ENCODE measurements at regions not wholly inside any gene's neighbourhood (a gene's known extent, or its start where the extent isn't known, plus 50 kb on each side); places are given as distances from the start of the nearest gene placed in this dataset.
"Not testable (repeated sequence)": the region's sequence is repeated elsewhere in the genome, so short reads cannot be mapped to it uniquely, and the experiment has no call there.

- Histone ChIP-seq H3K27me3 (ENCODE audit: control insufficient read depth, insufficient read depth, low read length) (peaks cover 9% of the 10 kb centered on the region), H3K9me3 (replicated peaks; ENCODE audit: control insufficient read depth, low read depth, low read length) (no peaks in the 10 kb centered on the region), H3K36me3 (ENCODE audit: control insufficient read depth, insufficient read depth, low read length) (no peaks in the 10 kb centered on the region), H3K4me1 (ENCODE audit: control insufficient read depth, insufficient read depth, low read length) (no peaks in the 10 kb centered on the region), H3K27ac (ENCODE audit: low read length) (no peak overlapping the region), H3K4me3 (ENCODE audit: low read length) (no peak overlapping the region)
- WGBS (ENCODE audit: insufficient coverage): 58% methylated on average over 9 of the region's 21 CpGs
- DNase-seq: no peak
Measured at GRCh38 chr6:167208819-167209576, 51.2 kb upstream of the GPR31 start.

- Histone ChIP-seq H3K9me3 (replicated peaks; ENCODE audit: control insufficient read depth, low read depth, low read length) (no peaks in the 10 kb centered on the region), H3K27me3 (ENCODE audit: control insufficient read depth, insufficient read depth, low read length) (peaks cover 9% of the 10 kb centered on the region)
Measured at GRCh38 chr6:167209577-167209975, 51.8 kb upstream of the GPR31 start.

GRCh38 chr6:167210375-167211294 is 52.9 kb upstream of the GPR31 start:
- DNase-seq: peak; percentile 51
- Histone ChIP-seq H3K9me3 (replicated peaks; ENCODE audit: control insufficient read depth, low read depth, low read length) (no peaks in the 10 kb centered on the region), H3K4me3 (ENCODE audit: low read length) (no peak overlapping the region), H3K36me3 (ENCODE audit: control insufficient read depth, insufficient read depth, low read length) (no peaks in the 10 kb centered on the region), H3K4me1 (ENCODE audit: control insufficient read depth, insufficient read depth, low read length) (no peaks in the 10 kb centered on the region), H3K27me3 (ENCODE audit: control insufficient read depth, insufficient read depth, low read length) (peaks cover 9% of the 10 kb centered on the region), H3K27ac (ENCODE audit: low read length) (no peak overlapping the region)
- WGBS (ENCODE audit: insufficient coverage): 73% methylated on average over 8 of the region's 23 CpGs

More at GRCh38 chr6:167209577-167209975, 51.8 kb upstream of the GPR31 start:
- 90% methylated on average over 3 of the region's 9 CpGs for WGBS (ENCODE audit: insufficient coverage)
- no peak for DNase-seq
- Histone ChIP-seq H3K27ac (ENCODE audit: low read length) (no peak overlapping the region), H3K36me3 (ENCODE audit: control insufficient read depth, insufficient read depth, low read length) (no peaks in the 10 kb centered on the region), H3K4me3 (ENCODE audit: low read length) (no peak overlapping the region), H3K4me1 (ENCODE audit: control insufficient read depth, insufficient read depth, low read length) (no peaks in the 10 kb centered on the region)

GRCh38 chr6:167211295-167211648 is 53.5 kb upstream of the GPR31 start:
- Histone ChIP-seq H3K9me3 (replicated peaks; ENCODE audit: control insufficient read depth, low read depth, low read length) (no peaks in the 10 kb centered on the region), H3K27ac (ENCODE audit: low read length) (no peak overlapping the region), H3K4me1 (ENCODE audit: control insufficient read depth, insufficient read depth, low read length) (no peaks in the 10 kb centered on the region), H3K4me3 (ENCODE audit: low read length) (no peak overlapping the region), H3K36me3 (ENCODE audit: control insufficient read depth, insufficient read depth, low read length) (no peaks in the 10 kb centered on the region), H3K27me3 (ENCODE audit: control insufficient read depth, insufficient read depth, low read length) (peaks cover 9% of the 10 kb centered on the region)
- WGBS (ENCODE audit: insufficient coverage): no CpG with 5 or more reads among the region's 1 CpG
- no peak for DNase-seq

GRCh38 chr6:167211881-167212712 is 54.3 kb upstream of the GPR31 start:
- Histone ChIP-seq H3K36me3 (ENCODE audit: control insufficient read depth, insufficient read depth, low read length) (no peaks in the 10 kb centered on the region), H3K9me3 (replicated peaks; ENCODE audit: control insufficient read depth, low read depth, low read length) (no peaks in the 10 kb centered on the region), H3K4me3 (ENCODE audit: low read length) (no peak overlapping the region), H3K27me3 (ENCODE audit: control insufficient read depth, insufficient read depth, low read length) (peaks cover 9% of the 10 kb centered on the region), H3K27ac (ENCODE audit: low read length) (no peak overlapping the region), H3K4me1 (ENCODE audit: control insufficient read depth, insufficient read depth, low read length) (no peaks in the 10 kb centered on the region)
- WGBS (ENCODE audit: insufficient coverage): 69% methylated on average over 6 of the region's 7 CpGs
- DNase-seq: no peak

- Histone ChIP-seq H3K36me3 (ENCODE audit: control insufficient read depth, insufficient read depth, low read length) (no peaks in the 10 kb centered on the region), H3K4me3 (ENCODE audit: low read length) (no peak overlapping the region), H3K9me3 (replicated peaks; ENCODE audit: control insufficient read depth, low read depth, low read length) (no peaks in the 10 kb centered on the region), H3K27me3 (ENCODE audit: control insufficient read depth, insufficient read depth, low read length) (peaks cover 9% of the 10 kb centered on the region), H3K4me1 (ENCODE audit: control insufficient read depth, insufficient read depth, low read length) (no peaks in the 10 kb centered on the region), H3K27ac (ENCODE audit: low read length) (no peak overlapping the region)
- no peak for DNase-seq
- WGBS (ENCODE audit: insufficient coverage): 70% methylated on average over 3 of the region's 4 CpGs
Measured at GRCh38 chr6:167212713-167213005, 54.9 kb upstream of the GPR31 start.

- no peak overlapping the region for H3K27ac ChIP-seq (ENCODE audit: low read length)
- H3K27me3 ChIP-seq (ENCODE audit: control insufficient read depth, insufficient read depth, low read length): peaks cover 9% of the 10 kb centered on the region
- H3K4me1 ChIP-seq (ENCODE audit: control insufficient read depth, insufficient read depth, low read length): no peaks in the 10 kb centered on the region
- DNase-seq: no peak
- H3K36me3 ChIP-seq (ENCODE audit: control insufficient read depth, insufficient read depth, low read length): no peaks in the 10 kb centered on the region
- H3K9me3 ChIP-seq (replicated peaks; ENCODE audit: control insufficient read depth, low read depth, low read length): no peaks in the 10 kb centered on the region
- H3K4me3 ChIP-seq (ENCODE audit: low read length): no peak overlapping the region
- WGBS (ENCODE audit: insufficient coverage): 60% methylated on average over 10 of the region's 10 CpGs
Measured at GRCh38 chr6:167214206-167214605, 56.4 kb upstream of the GPR31 start.

GRCh38 chr6:167215429-167216250 is 57.9 kb upstream of the GPR31 start:
- not testable (repeated sequence) for H3K9me3 ChIP-seq (replicated peaks; ENCODE audit: control insufficient read depth, low read depth, low read length); H3K4me1 ChIP-seq (ENCODE audit: control insufficient read depth, insufficient read depth, low read length); H3K27ac ChIP-seq (ENCODE audit: low read length); H3K4me3 ChIP-seq (ENCODE audit: low read length); H3K27me3 ChIP-seq (ENCODE audit: control insufficient read depth, insufficient read depth, low read length); DNase-seq; H3K36me3 ChIP-seq (ENCODE audit: control insufficient read depth, insufficient read depth, low read length)
- WGBS (ENCODE audit: insufficient coverage): 87% methylated on average over 3 of the region's 15 CpGs

- not testable (repeated sequence) for H3K4me1 ChIP-seq (ENCODE audit: control insufficient read depth, insufficient read depth, low read length); H3K27ac ChIP-seq (ENCODE audit: low read length)
- 60% methylated on average over 2 of the region's 15 CpGs for WGBS (ENCODE audit: insufficient coverage)
Measured at GRCh38 chr6:167216390-167217050, 58.7 kb upstream of the GPR31 start.

More at GRCh38 chr6:167216390-167217050, 58.7 kb upstream of the GPR31 start:
- not testable (repeated sequence) for H3K27me3 ChIP-seq (ENCODE audit: control insufficient read depth, insufficient read depth, low read length); H3K9me3 ChIP-seq (replicated peaks; ENCODE audit: control insufficient read depth, low read depth, low read length); H3K36me3 ChIP-seq (ENCODE audit: control insufficient read depth, insufficient read depth, low read length); H3K4me3 ChIP-seq (ENCODE audit: low read length); DNase-seq

Data from muscle of leg (tissue), 3 donors.